ENCODE measurements at regions not wholly inside any gene's neighbourhood (a gene's known extent, or its start where the extent isn't known, plus 50 kb on each side); places are given as distances from the start of the nearest gene placed in this dataset.
A peak's percentile ranks its signal among the peaks of the same experiment; 100 is the strongest.

- DNase-seq (ENCODE audit: low read depth) = no peak
Measured at GRCh38 chr17:56648321-56648720, 54.8 kb downstream of the NOG start.

- no peak for DNase-seq (ENCODE audit: low read depth)
Measured at GRCh38 chr17:56648806-56649205, 55.3 kb downstream of the NOG start.

- no peak for DNase-seq (ENCODE audit: low read depth)
Measured at GRCh38 chr17:56652628-56653027, 59.1 kb downstream of the NOG start.

GRCh38 chr17:56653877-56654276 lies 60.4 kb downstream of the NOG start:
- DNase-seq (ENCODE audit: low read depth) = peak; percentile 53

- no peak for DNase-seq (ENCODE audit: low read depth)
Measured at GRCh38 chr17:56656701-56657327, 63.3 kb downstream of the NOG start.

- no peak for DNase-seq (ENCODE audit: low read depth)
Measured at GRCh38 chr17:56658648-56659047, 65.1 kb downstream of the NOG start.

GRCh38 chr17:56659622-56660021 lies 66.1 kb downstream of the NOG start:
- DNase-seq (ENCODE audit: low read depth) = no peak

- DNase-seq (ENCODE audit: low read depth) = no peak
Measured at GRCh38 chr17:56661906-56662305, 68.4 kb downstream of the NOG start.

- DNase-seq (ENCODE audit: low read depth) = no peak
Measured at GRCh38 chr17:56665864-56666263, 72.4 kb downstream of the NOG start.

GRCh38 chr17:56667925-56668458 lies 74.5 kb downstream of the NOG start:
- no peak for DNase-seq (ENCODE audit: low read depth)

- no peak for DNase-seq (ENCODE audit: low read depth)
Measured at GRCh38 chr17:56672195-56672594, 78.7 kb downstream of the NOG start.

GRCh38 chr17:56674401-56674925 lies 81.0 kb downstream of the NOG start:
- no peak for DNase-seq (ENCODE audit: low read depth)

- DNase-seq (ENCODE audit: low read depth) = no peak
Measured at GRCh38 chr17:56675876-56676660, 82.6 kb downstream of the NOG start.

- DNase-seq (ENCODE audit: low read depth) = no peak
Measured at GRCh38 chr17:56676810-56677209, 83.3 kb downstream of the NOG start.

GRCh38 chr17:56678249-56679114 lies 85.0 kb downstream of the NOG start:
- no peak for DNase-seq (ENCODE audit: low read depth)

GRCh38 chr17:56679115-56679776 lies 85.7 kb downstream of the NOG start:
- no peak for DNase-seq (ENCODE audit: low read depth)

- no peak for DNase-seq (ENCODE audit: low read depth)
Measured at GRCh38 chr17:56679777-56680422, 86.4 kb downstream of the NOG start.

GRCh38 chr17:56680676-56681075 lies 87.2 kb downstream of the NOG start:
- no peak for DNase-seq (ENCODE audit: low read depth)

GRCh38 chr17:56681561-56682266 lies 88.2 kb downstream of the NOG start:
- no peak for DNase-seq (ENCODE audit: low read depth)

- DNase-seq (ENCODE audit: low read depth) = no peak
Measured at GRCh38 chr17:56688151-56688550, 94.7 kb downstream of the NOG start.
